ENCODE measurements at regions not wholly inside any gene's neighbourhood (a gene's known extent, or its start where the extent isn't known, plus 50 kb on each side); places are given as distances from the start of the nearest gene placed in this dataset.

DNA sequence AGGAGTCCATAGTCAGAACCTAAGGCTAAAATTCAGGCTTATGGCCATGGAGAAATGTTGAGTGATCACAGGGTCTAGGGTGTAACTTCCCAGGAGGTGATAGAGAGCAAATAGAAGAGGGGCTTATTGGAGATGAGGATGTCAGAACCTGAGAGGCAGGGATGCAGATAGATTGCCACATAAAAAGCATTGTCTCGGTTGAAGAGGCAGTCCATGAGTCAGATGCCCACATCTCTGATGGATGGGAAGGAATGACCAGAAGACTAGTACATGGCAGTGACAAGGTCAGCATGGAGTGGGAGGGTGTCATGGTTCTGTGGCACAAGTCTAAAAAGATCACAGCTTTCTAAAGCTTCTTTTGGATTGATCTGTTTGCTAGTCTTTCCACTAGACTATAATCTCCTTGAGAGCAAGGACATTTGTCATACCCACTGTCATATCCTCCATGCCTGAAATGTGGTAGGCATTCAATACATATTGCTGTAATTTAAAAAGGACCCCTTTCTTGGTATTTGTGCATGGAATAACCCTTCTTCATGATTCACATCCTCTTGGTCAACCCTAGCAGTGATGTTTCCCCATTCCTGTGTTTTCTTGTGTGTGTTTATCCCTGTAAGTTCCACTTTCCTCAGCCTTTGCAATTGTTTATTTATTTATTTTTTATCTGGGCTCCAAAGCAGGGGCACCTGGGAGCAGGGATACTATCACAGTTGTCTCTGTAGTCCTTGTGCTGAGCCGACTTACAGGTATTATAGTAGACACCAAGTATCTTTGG, 613.4 kb upstream of the CFAP20DC start:
- Histone ChIP-seq H3F3A (ENCODE audit: insufficient read depth, low read length, poor library complexity, severe bottlenecking) (no peaks in the 10 kb centered on the region), H2AFZ (ENCODE audit: low read depth, low read length) (no peak overlapping the region), H3K36me3 (ENCODE audit: insufficient read depth, low read length) (no peaks in the 10 kb centered on the region), H3K9ac (ENCODE audit: low read length) (no peak overlapping the region), H3K9me3 (ENCODE audit: low read length) (no peaks in the 10 kb centered on the region), H3K27ac (ENCODE audit: low read length) (no peak overlapping the region), H3K79me2 (replicated peaks; ENCODE audit: insufficient read depth, low read length) (no peaks in the 10 kb centered on the region), H4K20me1 (ENCODE audit: insufficient read depth) (no peaks in the 10 kb centered on the region), H3K27me3 (ENCODE audit: insufficient read depth, low read depth, low read length) (no peaks in the 10 kb centered on the region), H3K9me2 (ENCODE audit: insufficient read depth, low read length) (no peaks in the 10 kb centered on the region), H3K4me3 (ENCODE audit: low read length) (no peak overlapping the region), H3K4me2 (ENCODE audit: low read length) (no peak overlapping the region)
- TF ChIP-seq SMC3 (conservative IDR thresholded peaks at IDR 0.05; ENCODE audit: poor library complexity), result no peak
- TF ChIP-seq REST (IDR thresholded peaks at IDR 0.05; ENCODE audit: borderline replicate concordance), result no peak
- TF ChIP-seq TAF1 (IDR thresholded peaks at IDR 0.05; ENCODE audit: low read depth), result no peak
- no peak for TF ChIP-seq POLR2AphosphoS5 (IDR thresholded peaks at IDR 0.05)
- no peak for TF ChIP-seq EZH2 (IDR thresholded peaks at IDR 0.05; ENCODE audit: borderline replicate concordance, insufficient read depth, low read length, poor library complexity, severe bottlenecking)
- TF ChIP-seq CTCF (IDR thresholded peaks at IDR 0.05; ENCODE audit: poor library complexity, severe bottlenecking), result no peak
- TF ChIP-seq MXI1 (conservative IDR thresholded peaks at IDR 0.05; ENCODE audit: poor library complexity, severe bottlenecking), result no peak
- TF ChIP-seq RAD21 (conservative IDR thresholded peaks at IDR 0.05), result no peak
- TF ChIP-seq EP300 (conservative IDR thresholded peaks at IDR 0.05; ENCODE audit: poor library complexity, severe bottlenecking), result no peak

DNA sequence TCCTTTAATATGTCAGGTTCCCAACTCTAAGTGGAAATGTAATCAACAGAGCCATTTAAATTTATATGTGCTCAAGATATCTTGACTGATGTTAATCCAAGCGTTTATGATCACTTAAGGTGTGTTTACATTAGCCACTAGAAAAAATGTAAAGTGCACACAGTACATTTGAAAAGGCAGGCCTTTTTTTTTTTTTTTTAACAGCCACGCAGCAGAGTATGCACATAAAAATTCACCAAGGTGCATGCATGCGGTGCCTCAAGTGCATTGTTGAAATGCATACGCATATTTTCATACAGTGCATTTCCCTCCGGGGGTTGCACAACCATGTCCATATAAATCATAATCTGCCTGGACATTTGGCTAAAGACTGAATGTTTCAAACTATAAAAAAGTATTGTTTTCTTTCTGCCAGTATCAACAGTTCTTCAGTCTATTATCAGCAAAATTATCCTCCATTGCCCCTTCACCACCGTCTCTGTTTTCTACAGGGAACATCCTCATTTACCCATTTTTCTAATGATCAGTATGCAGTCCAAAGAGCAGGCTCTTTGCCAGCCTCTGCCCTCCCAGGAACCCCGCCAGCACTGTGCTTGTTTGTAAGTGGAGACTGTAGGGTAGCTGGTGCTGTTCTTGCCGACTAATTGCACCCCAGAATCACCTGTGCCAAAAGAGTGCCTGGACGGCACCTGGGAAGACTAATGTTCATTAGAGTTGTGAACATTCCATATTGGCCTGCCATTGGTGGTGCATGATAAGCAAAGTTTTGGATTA, 611.2 kb upstream of the CFAP20DC start:
- TF ChIP-seq MXI1 (conservative IDR thresholded peaks at IDR 0.05; ENCODE audit: poor library complexity, severe bottlenecking) (no peak), SMC3 (conservative IDR thresholded peaks at IDR 0.05; ENCODE audit: poor library complexity) (no peak), REST (IDR thresholded peaks at IDR 0.05; ENCODE audit: borderline replicate concordance) (no peak), TAF1 (IDR thresholded peaks at IDR 0.05; ENCODE audit: low read depth) (no peak), EZH2 (IDR thresholded peaks at IDR 0.05; ENCODE audit: borderline replicate concordance, insufficient read depth, low read length, poor library complexity, severe bottlenecking) (no peak), POLR2AphosphoS5 (IDR thresholded peaks at IDR 0.05) (no peak), EP300 (conservative IDR thresholded peaks at IDR 0.05; ENCODE audit: poor library complexity, severe bottlenecking) (no peak), RAD21 (conservative IDR thresholded peaks at IDR 0.05) (no peak), CTCF (IDR thresholded peaks at IDR 0.05; ENCODE audit: poor library complexity, severe bottlenecking) (no peak)
- H3K4me2 ChIP-seq (ENCODE audit: low read length), result no peak overlapping the region
- H3F3A ChIP-seq (ENCODE audit: insufficient read depth, low read length, poor library complexity, severe bottlenecking), result no peaks in the 10 kb centered on the region

More for the DNA sequence above, 611.2 kb upstream of the CFAP20DC start:
- no peak overlapping the region for H3K9ac ChIP-seq (ENCODE audit: low read length)
- H4K20me1 ChIP-seq (ENCODE audit: insufficient read depth), result no peaks in the 10 kb centered on the region
- H3K9me2 ChIP-seq (ENCODE audit: insufficient read depth, low read length), result no peaks in the 10 kb centered on the region
- H2AFZ ChIP-seq (ENCODE audit: low read depth, low read length), result no peak overlapping the region
- no peak overlapping the region for H3K27ac ChIP-seq (ENCODE audit: low read length)
- no peaks in the 10 kb centered on the region for H3K27me3 ChIP-seq (ENCODE audit: insufficient read depth, low read depth, low read length)
- no peaks in the 10 kb centered on the region for H3K9me3 ChIP-seq (ENCODE audit: low read length)
- no peaks in the 10 kb centered on the region for H3K79me2 ChIP-seq (replicated peaks; ENCODE audit: insufficient read depth, low read length)
- H3K36me3 ChIP-seq (ENCODE audit: insufficient read depth, low read length), result no peaks in the 10 kb centered on the region
- no peak overlapping the region for H3K4me3 ChIP-seq (ENCODE audit: low read length)

All from neural cell (in vitro differentiated cells).